ENCODE measurements at regions not wholly inside any gene's neighbourhood (a gene's known extent, or its start where the extent isn't known, plus 50 kb on each side); places are given as distances from the start of the nearest gene placed in this dataset.

- WGBS (ENCODE audit: insufficient coverage) = 72% methylated on average over 7 of the region's 11 CpGs
- no peak for DNase-seq
- Histone ChIP-seq H3K36me3 (ENCODE audit: control insufficient read depth, insufficient read depth, low read length) (no peaks in the 10 kb centered on the region), H3K4me3 (ENCODE audit: low read length) (no peak overlapping the region), H3K9me3 (replicated peaks; ENCODE audit: control insufficient read depth, low read depth, low read length) (no peaks in the 10 kb centered on the region), H3K4me1 (ENCODE audit: control insufficient read depth, insufficient read depth, low read length) (peaks cover 5% of the 10 kb centered on the region), H3K27me3 (ENCODE audit: control insufficient read depth, insufficient read depth, low read length) (no peaks in the 10 kb centered on the region), H3K27ac (ENCODE audit: low read length) (no peak overlapping the region)
Observed at GRCh38 chr1:4425892-4426291, 228.5 kb upstream of the AJAP1 start.

GRCh38 chr1:4428711-4429110, 225.7 kb upstream of the AJAP1 start:
- Histone ChIP-seq H3K27ac (ENCODE audit: low read length) (no peak overlapping the region), H3K4me3 (ENCODE audit: low read length) (no peak overlapping the region), H3K4me1 (ENCODE audit: control insufficient read depth, insufficient read depth, low read length) (no peaks in the 10 kb centered on the region), H3K36me3 (ENCODE audit: control insufficient read depth, insufficient read depth, low read length) (no peaks in the 10 kb centered on the region), H3K9me3 (replicated peaks; ENCODE audit: control insufficient read depth, low read depth, low read length) (no peaks in the 10 kb centered on the region), H3K27me3 (ENCODE audit: control insufficient read depth, insufficient read depth, low read length) (no peaks in the 10 kb centered on the region)
- no peak for DNase-seq

- no peak overlapping the region for H3K27ac ChIP-seq (ENCODE audit: low read length)
- no peaks in the 10 kb centered on the region for H3K9me3 ChIP-seq (replicated peaks; ENCODE audit: control insufficient read depth, low read depth, low read length)
- H3K4me3 ChIP-seq (ENCODE audit: low read length) = no peak overlapping the region
- H3K4me1 ChIP-seq (ENCODE audit: control insufficient read depth, insufficient read depth, low read length) = no peaks in the 10 kb centered on the region
- H3K27me3 ChIP-seq (ENCODE audit: control insufficient read depth, insufficient read depth, low read length) = no peaks in the 10 kb centered on the region
- WGBS (ENCODE audit: insufficient coverage) = 79% methylated on average over 7 of the region's 10 CpGs
- H3K36me3 ChIP-seq (ENCODE audit: control insufficient read depth, insufficient read depth, low read length) = no peaks in the 10 kb centered on the region
- DNase-seq = no peak
Observed at GRCh38 chr1:4430406-4431365, 223.7 kb upstream of the AJAP1 start.

GRCh38 chr1:4431491-4431890, 222.9 kb upstream of the AJAP1 start:
- no peaks in the 10 kb centered on the region for H3K36me3 ChIP-seq (ENCODE audit: control insufficient read depth, insufficient read depth, low read length)
- no peak overlapping the region for H3K4me3 ChIP-seq (ENCODE audit: low read length)
- H3K4me1 ChIP-seq (ENCODE audit: control insufficient read depth, insufficient read depth, low read length) = no peaks in the 10 kb centered on the region
- no peak for DNase-seq
- no peaks in the 10 kb centered on the region for H3K9me3 ChIP-seq (replicated peaks; ENCODE audit: control insufficient read depth, low read depth, low read length)
- no peaks in the 10 kb centered on the region for H3K27me3 ChIP-seq (ENCODE audit: control insufficient read depth, insufficient read depth, low read length)
- 61% methylated on average over 4 of the region's 6 CpGs for WGBS (ENCODE audit: insufficient coverage)
- no peak overlapping the region for H3K27ac ChIP-seq (ENCODE audit: low read length)

GRCh38 chr1:4433075-4433474, 221.3 kb upstream of the AJAP1 start:
- DNase-seq = no peak

GRCh38 chr1:4444086-4444485, 210.3 kb upstream of the AJAP1 start:
- Histone ChIP-seq H3K36me3 (ENCODE audit: control insufficient read depth, insufficient read depth, low read length) (no peaks in the 10 kb centered on the region), H3K27me3 (ENCODE audit: control insufficient read depth, insufficient read depth, low read length) (peaks cover 17% of the 10 kb centered on the region), H3K4me3 (ENCODE audit: low read length) (no peak overlapping the region), H3K27ac (ENCODE audit: low read length) (no peak overlapping the region), H3K9me3 (replicated peaks; ENCODE audit: control insufficient read depth, low read depth, low read length) (no peaks in the 10 kb centered on the region), H3K4me1 (ENCODE audit: control insufficient read depth, insufficient read depth, low read length) (no peaks in the 10 kb centered on the region)
- DNase-seq = no peak
- WGBS (ENCODE audit: insufficient coverage) = 57% methylated on average over 1 of the region's 5 CpGs

More at GRCh38 chr1:4433075-4433474, 221.3 kb upstream of the AJAP1 start:
- WGBS (ENCODE audit: insufficient coverage) = 84% methylated on average over 7 of the region's 7 CpGs
- H3K4me1 ChIP-seq (ENCODE audit: control insufficient read depth, insufficient read depth, low read length) = no peaks in the 10 kb centered on the region
- no peak overlapping the region for H3K27ac ChIP-seq (ENCODE audit: low read length)
- H3K9me3 ChIP-seq (replicated peaks; ENCODE audit: control insufficient read depth, low read depth, low read length) = no peaks in the 10 kb centered on the region
- no peaks in the 10 kb centered on the region for H3K36me3 ChIP-seq (ENCODE audit: control insufficient read depth, insufficient read depth, low read length)
- no peak overlapping the region for H3K4me3 ChIP-seq (ENCODE audit: low read length)
- H3K27me3 ChIP-seq (ENCODE audit: control insufficient read depth, insufficient read depth, low read length) = no peaks in the 10 kb centered on the region

GRCh38 chr1:4447778-4448420, 206.5 kb upstream of the AJAP1 start:
- peak; percentile 5 for DNase-seq
- Histone ChIP-seq H3K27me3 (ENCODE audit: control insufficient read depth, insufficient read depth, low read length) (peaks cover 7% of the 10 kb centered on the region), H3K36me3 (ENCODE audit: control insufficient read depth, insufficient read depth, low read length) (no peaks in the 10 kb centered on the region), H3K4me3 (ENCODE audit: low read length) (no peak overlapping the region), H3K27ac (ENCODE audit: low read length) (no peak overlapping the region), H3K4me1 (ENCODE audit: control insufficient read depth, insufficient read depth, low read length) (no peaks in the 10 kb centered on the region), H3K9me3 (replicated peaks; ENCODE audit: control insufficient read depth, low read depth, low read length) (no peaks in the 10 kb centered on the region)
- 24% methylated on average over 8 of the region's 11 CpGs for WGBS (ENCODE audit: insufficient coverage)

GRCh38 chr1:4449972-4450371, 204.4 kb upstream of the AJAP1 start:
- Histone ChIP-seq H3K9me3 (replicated peaks; ENCODE audit: control insufficient read depth, low read depth, low read length) (no peaks in the 10 kb centered on the region), H3K4me1 (ENCODE audit: control insufficient read depth, insufficient read depth, low read length) (no peaks in the 10 kb centered on the region), H3K27me3 (ENCODE audit: control insufficient read depth, insufficient read depth, low read length) (peaks cover 6% of the 10 kb centered on the region), H3K36me3 (ENCODE audit: control insufficient read depth, insufficient read depth, low read length) (no peaks in the 10 kb centered on the region), H3K4me3 (ENCODE audit: low read length) (no peak overlapping the region), H3K27ac (ENCODE audit: low read length) (no peak overlapping the region)
- WGBS (ENCODE audit: insufficient coverage) = no CpG with 5 or more reads among the region's 5 CpGs
- no peak for DNase-seq

- WGBS (ENCODE audit: insufficient coverage) = no CpG with 5 or more reads among the region's 1 CpG
- H3K36me3 ChIP-seq (ENCODE audit: control insufficient read depth, insufficient read depth, low read length) = no peaks in the 10 kb centered on the region
- no peak overlapping the region for H3K27ac ChIP-seq (ENCODE audit: low read length)
- H3K4me1 ChIP-seq (ENCODE audit: control insufficient read depth, insufficient read depth, low read length) = no peaks in the 10 kb centered on the region
- no peaks in the 10 kb centered on the region for H3K9me3 ChIP-seq (replicated peaks; ENCODE audit: control insufficient read depth, low read depth, low read length)
- peak; percentile 22 for DNase-seq
- H3K27me3 ChIP-seq (ENCODE audit: control insufficient read depth, insufficient read depth, low read length) = no peaks in the 10 kb centered on the region
- H3K4me3 ChIP-seq (ENCODE audit: low read length) = no peak overlapping the region
Observed at GRCh38 chr1:4452701-4453100, 201.7 kb upstream of the AJAP1 start.

GRCh38 chr1:4460052-4460451, 194.4 kb upstream of the AJAP1 start:
- no peaks in the 10 kb centered on the region for H3K9me3 ChIP-seq (replicated peaks; ENCODE audit: control insufficient read depth, low read depth, low read length)
- H3K27ac ChIP-seq (ENCODE audit: low read length) = no peak overlapping the region
- H3K36me3 ChIP-seq (ENCODE audit: control insufficient read depth, insufficient read depth, low read length) = no peaks in the 10 kb centered on the region
- H3K4me3 ChIP-seq (ENCODE audit: low read length) = no peak overlapping the region
- H3K4me1 ChIP-seq (ENCODE audit: control insufficient read depth, insufficient read depth, low read length) = peaks cover 22% of the 10 kb centered on the region
- DNase-seq = no peak
- no peaks in the 10 kb centered on the region for H3K27me3 ChIP-seq (ENCODE audit: control insufficient read depth, insufficient read depth, low read length)
- WGBS (ENCODE audit: insufficient coverage) = 74% methylated on average over 4 of the region's 5 CpGs
